Neural cell (in vitro differentiated cells): ENCODE measurements at regions not wholly inside any gene's neighbourhood (a gene's known extent, or its start where the extent isn't known, plus 50 kb on each side); places are given as distances from the start of the nearest gene placed in this dataset.

ENCODE experiments used
- CTCF ChIP-seq: fragments of 450-650 bp; IDR thresholded peaks from 2 replicates; pipeline ENCODE4 v1.5.1; 2014; ENCODE audit warnings: antibody characterized with exemption, mild to moderate bottlenecking, moderate library complexity; ENCODE audit not compliant: poor library complexity, severe bottlenecking
- EP300 ChIP-seq: fragments of 450-650 bp; conservative IDR thresholded peaks from 2 replicates; pipeline ENCODE4 v1.6.1; 2014; ENCODE audit warnings: antibody characterized with exemption, mild to moderate bottlenecking, moderate library complexity; ENCODE audit not compliant: poor library complexity, severe bottlenecking
- EZH2 ChIP-seq: fragments of 200-600, 300-800 bp; shearing (Covaris generic), sonication (generic); IDR thresholded peaks from 2 replicates; pipeline ENCODE4 v1.6.1; 2014; ENCODE audit warnings: antibody characterized with exemption, low read length, borderline replicate concordance, mild to moderate bottlenecking; ENCODE audit not compliant: insufficient read depth, poor library complexity, severe bottlenecking
- POLR2AphosphoS5 ChIP-seq: IDR thresholded peaks from 2 replicates; pipeline ENCODE4 v1.6.1; 2012
- RAD21 ChIP-seq: fragments of 450-650 bp; conservative IDR thresholded peaks from 2 replicates; pipeline ENCODE4 v1.6.1; 2014; ENCODE audit warnings: antibody characterized with exemption, mild to moderate bottlenecking, moderate library complexity
- SMC3 ChIP-seq: fragments of 450-650 bp; conservative IDR thresholded peaks from 2 replicates; pipeline ENCODE4 v1.6.1; 2014; ENCODE audit warnings: antibody characterized with exemption, mild to moderate bottlenecking, moderate library complexity; ENCODE audit not compliant: poor library complexity
- TAF1 ChIP-seq: IDR thresholded peaks from 2 replicates; pipeline ENCODE4 v1.6.1; 2012; ENCODE audit warnings: low read depth
- TF ChIP-seq, protein P1 (sequence below): IDR thresholded peaks from 2 replicates; pipeline ENCODE4 v1.6.1; 2012; ENCODE audit warnings: borderline replicate concordance

- no peak for TF ChIP-seq POLR2AphosphoS5
- TF ChIP-seq CTCF: no peak
- TF ChIP-seq EZH2: no peak
- no peak for TF ChIP-seq TAF1
- no peak for TF ChIP-seq EP300
- TF ChIP-seq RAD21: no peak
- TF ChIP-seq, protein P1, sequence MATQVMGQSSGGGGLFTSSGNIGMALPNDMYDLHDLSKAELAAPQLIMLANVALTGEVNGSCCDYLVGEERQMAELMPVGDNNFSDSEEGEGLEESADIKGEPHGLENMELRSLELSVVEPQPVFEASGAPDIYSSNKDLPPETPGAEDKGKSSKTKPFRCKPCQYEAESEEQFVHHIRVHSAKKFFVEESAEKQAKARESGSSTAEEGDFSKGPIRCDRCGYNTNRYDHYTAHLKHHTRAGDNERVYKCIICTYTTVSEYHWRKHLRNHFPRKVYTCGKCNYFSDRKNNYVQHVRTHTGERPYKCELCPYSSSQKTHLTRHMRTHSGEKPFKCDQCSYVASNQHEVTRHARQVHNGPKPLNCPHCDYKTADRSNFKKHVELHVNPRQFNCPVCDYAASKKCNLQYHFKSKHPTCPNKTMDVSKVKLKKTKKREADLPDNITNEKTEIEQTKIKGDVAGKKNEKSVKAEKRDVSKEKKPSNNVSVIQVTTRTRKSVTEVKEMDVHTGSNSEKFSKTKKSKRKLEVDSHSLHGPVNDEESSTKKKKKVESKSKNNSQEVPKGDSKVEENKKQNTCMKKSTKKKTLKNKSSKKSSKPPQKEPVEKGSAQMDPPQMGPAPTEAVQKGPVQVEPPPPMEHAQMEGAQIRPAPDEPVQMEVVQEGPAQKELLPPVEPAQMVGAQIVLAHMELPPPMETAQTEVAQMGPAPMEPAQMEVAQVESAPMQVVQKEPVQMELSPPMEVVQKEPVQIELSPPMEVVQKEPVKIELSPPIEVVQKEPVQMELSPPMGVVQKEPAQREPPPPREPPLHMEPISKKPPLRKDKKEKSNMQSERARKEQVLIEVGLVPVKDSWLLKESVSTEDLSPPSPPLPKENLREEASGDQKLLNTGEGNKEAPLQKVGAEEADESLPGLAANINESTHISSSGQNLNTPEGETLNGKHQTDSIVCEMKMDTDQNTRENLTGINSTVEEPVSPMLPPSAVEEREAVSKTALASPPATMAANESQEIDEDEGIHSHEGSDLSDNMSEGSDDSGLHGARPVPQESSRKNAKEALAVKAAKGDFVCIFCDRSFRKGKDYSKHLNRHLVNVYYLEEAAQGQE: no peak
- TF ChIP-seq SMC3: no peak
Measured at GRCh38 chr15:83362706-83363105, 78.2 kb upstream of the BNC1 start.
